ENCODE measurements at regions not wholly inside any gene's neighbourhood (a gene's known extent, or its start where the extent isn't known, plus 50 kb on each side); places are given as distances from the start of the nearest gene placed in this dataset.

- TF ChIP-seq CTCF (IDR thresholded peaks at IDR 0.05) = no peak
- TF ChIP-seq POLR2A (IDR thresholded peaks at IDR 0.05) = no peak
These were observed 82.8 kb upstream of the CTSO start for GRCh38 chr4:156036496-156036895.

All from esophagus squamous epithelium (tissue), 4 donors.